HPDE6-E6E7 (cell line): ENCODE measurements at regions not wholly inside any gene's neighbourhood (a gene's known extent, or its start where the extent isn't known, plus 50 kb on each side); places are given as distances from the start of the nearest gene placed in this dataset.
"Not testable (repeated sequence)": the region's sequence is repeated elsewhere in the genome, so short reads cannot be mapped to it uniquely, and the experiment has no call there.

Source experiments
- DNase-seq: peaks from one replicate; pipeline ENCODE4 v3.0.0; 2011; ENCODE audit warnings: missing footprints; ENCODE audit errors: extremely low spot score

- DNase-seq: no peak
Measured at GRCh38 chr6:165794179-165794601, 131.1 kb upstream of the PDE10A start.

GRCh38 chr6:165793287-165793825 is 130.3 kb upstream of the PDE10A start:
- DNase-seq: no peak

- no peak for DNase-seq
Measured at GRCh38 chr6:165791876-165792437, 128.9 kb upstream of the PDE10A start.

- DNase-seq: no peak
Measured at GRCh38 chr6:165791306-165791705, 128.3 kb upstream of the PDE10A start.

GRCh38 chr6:165782812-165783211 is 119.8 kb upstream of the PDE10A start:
- DNase-seq: no peak

GRCh38 chr6:165782134-165782533 is 119.1 kb upstream of the PDE10A start:
- DNase-seq: no peak

- DNase-seq: no peak
Measured at GRCh38 chr6:165777680-165778079, 114.6 kb upstream of the PDE10A start.

GRCh38 chr6:165776691-165777090 is 113.7 kb upstream of the PDE10A start:
- DNase-seq: no peak

- DNase-seq: no peak
Measured at GRCh38 chr6:165775721-165776120, 112.7 kb upstream of the PDE10A start.

- DNase-seq: no peak
Measured at GRCh38 chr6:165774903-165775601, 112.0 kb upstream of the PDE10A start.

- no peak for DNase-seq
Measured at GRCh38 chr6:165770397-165771082, 107.5 kb upstream of the PDE10A start.

GRCh38 chr6:165769884-165770283 is 106.8 kb upstream of the PDE10A start:
- DNase-seq: no peak

- no peak for DNase-seq
Measured at GRCh38 chr6:165769401-165769800, 106.4 kb upstream of the PDE10A start.

GRCh38 chr6:165768961-165769360 is 105.9 kb upstream of the PDE10A start:
- DNase-seq: no peak

- DNase-seq: no peak
Measured at GRCh38 chr6:165767228-165767627, 104.2 kb upstream of the PDE10A start.

- no peak for DNase-seq
Measured at GRCh38 chr6:165766457-165766856, 103.4 kb upstream of the PDE10A start.

GRCh38 chr6:165766026-165766425 is 103.0 kb upstream of the PDE10A start:
- DNase-seq: no peak

- not testable (repeated sequence) for DNase-seq
Measured at GRCh38 chr6:165765256-165765655, 102.2 kb upstream of the PDE10A start.

GRCh38 chr6:165762876-165763275 is 99.8 kb upstream of the PDE10A start:
- DNase-seq: no peak

- DNase-seq: no peak
Measured at GRCh38 chr6:165762125-165762524, 99.1 kb upstream of the PDE10A start.

GRCh38 chr6:165760803-165761185 is 97.8 kb upstream of the PDE10A start:
- no peak for DNase-seq

- no peak for DNase-seq
Measured at GRCh38 chr6:165760126-165760802, 97.2 kb upstream of the PDE10A start.
